Keratinocyte (primary cell): ENCODE measurements at regions not wholly inside any gene's neighbourhood (a gene's known extent, or its start where the extent isn't known, plus 50 kb on each side); places are given as distances from the start of the nearest gene placed in this dataset.

ENCODE experiments used
- DNase-seq: peaks from one replicate; pipeline ENCODE4 v3.0.0-alpha.2; 2011; ENCODE audit warnings: low read depth, missing footprints, low spot score
- FAIRE-seq: peaks from 2 replicates; lab custom pipeline; 2011; peaks lifted over from hg19 to GRCh38; lab: Jason Lieb, UNC
- H2AFZ ChIP-seq: 2 replicates; pipeline ENCODE4 v1.6.0; 2012; ENCODE audit warnings: low read length, control low read depth, inconsistent platforms; ENCODE audit not compliant: control insufficient read depth
- H3K27ac ChIP-seq: 2 replicates; pipeline ENCODE4 v1.5.1; 2011; ENCODE audit warnings: low read length; ENCODE audit not compliant: control insufficient read depth, insufficient read depth
- H3K27me3 ChIP-seq: 3 replicates; pipeline ENCODE4 v1.6.0; 2011; ENCODE audit warnings: low read length; ENCODE audit not compliant: control insufficient read depth, insufficient read depth; ENCODE audit errors: extremely low read depth
- H3K36me3 ChIP-seq, 2 experiments: 2 replicates in 1 of 2; 3 replicates in 1 of 2; pipeline ENCODE4 v1.5.1; 2011; ENCODE audit warnings: low read length in 2 of 2, mild to moderate bottlenecking in 1 of 2; ENCODE audit not compliant: control insufficient read depth in 2 of 2, insufficient read depth in 2 of 2; ENCODE audit errors: extremely low read depth in 1 of 2
- H3K4me1 ChIP-seq: 3 replicates; pipeline ENCODE4 v1.5.1; 2011; ENCODE audit warnings: low read length; ENCODE audit not compliant: control insufficient read depth, insufficient read depth; ENCODE audit errors: extremely low read depth
- H3K4me2 ChIP-seq: 3 replicates; pipeline ENCODE4 v1.6.0; 2011; ENCODE audit warnings: low read depth, low read length; ENCODE audit not compliant: control insufficient read depth, insufficient read depth; ENCODE audit errors: extremely low read depth
- H3K4me3 ChIP-seq, 3 experiments: fragments of 200-600 bp in 1 of 3; sonication (generic) in 1 of 3; 2 replicates in 2 of 3; 3 replicates in 1 of 3; pipeline ENCODE4 v1.5.1; 2011 to 2016; ENCODE audit warnings: low read length in 3 of 3, mild to moderate bottlenecking in 3 of 3, control low read depth in 2 of 3, inconsistent platforms in 1 of 3, low read depth in 1 of 3, mixed read lengths in 1 of 3, mixed run types in 1 of 3, moderate library complexity in 1 of 3; ENCODE audit not compliant: control insufficient read depth in 2 of 3, insufficient read depth in 2 of 3; ENCODE audit errors: extremely low read depth in 1 of 3
- H3K79me2 ChIP-seq: 2 replicates; pipeline ENCODE4 v1.6.0; 2012; ENCODE audit warnings: low read length; ENCODE audit not compliant: control insufficient read depth, insufficient read depth
- H3K9ac ChIP-seq: 3 replicates; pipeline ENCODE4 v1.6.0; 2011; ENCODE audit warnings: low read length; ENCODE audit not compliant: control insufficient read depth, insufficient read depth; ENCODE audit errors: extremely low read depth
- H3K9me1 ChIP-seq: 3 replicates; pipeline ENCODE4 v1.6.0; 2011; ENCODE audit warnings: low read length; ENCODE audit not compliant: control insufficient read depth, insufficient read depth; ENCODE audit errors: extremely low read depth
- H3K9me3 ChIP-seq: 2 replicates; pipeline ENCODE4 v1.5.1; 2012; ENCODE audit warnings: low read depth, low read length; ENCODE audit not compliant: control insufficient read depth
- H4K20me1 ChIP-seq: 3 replicates; pipeline ENCODE4 v1.6.0; 2011; ENCODE audit warnings: low read length; ENCODE audit not compliant: control insufficient read depth, insufficient read depth; ENCODE audit errors: extremely low read depth
- CTCF ChIP-seq, 3 experiments: IDR thresholded peaks in 1 of 3; conservative IDR thresholded peaks in 1 of 3; optimal IDR thresholded peaks in 1 of 3; 2 replicates in 2 of 3; 3 replicates in 1 of 3; pipeline versions ENCODE3 to v1.5.1; 2011; ENCODE audit warnings: low read length in 3 of 3, mild to moderate bottlenecking in 3 of 3, moderate library complexity in 2 of 3, control low read depth in 1 of 3, inconsistent platforms in 1 of 3; ENCODE audit not compliant: insufficient read depth in 2 of 3; ENCODE audit errors: extremely low read depth in 1 of 3
- EZH2 ChIP-seq: IDR thresholded peaks from one replicate; pipeline ENCODE4 v1.6.1; 2012; ENCODE audit warnings: inconsistent platforms, mild to moderate bottlenecking, low read length, moderate library complexity
- dilution Hi-C: fragments of 300-500 bp; cut with MboI; formaldehyde crosslinking; loops from one replicate; pipeline ENCODE4 v1.7.0; 2020; ENCODE audit warnings: low sequenced_read_pairs; ENCODE audit not compliant: extremely low pct_ligation_motif_present

GRCh38 chr4:177989503-177990201 is 547.4 kb upstream of the AGA start:
- no peak for DNase-seq
- Histone ChIP-seq H3K4me3 (no peak overlapping the region), H4K20me1 (no peaks in the 10 kb centered on the region), H3K9ac (no peak overlapping the region), H3K27ac (no peak overlapping the region), H3K4me2 (no peak overlapping the region), H3K9me1 (no peaks in the 10 kb centered on the region), H3K27me3 (no peaks in the 10 kb centered on the region), H3K79me2 (no peaks in the 10 kb centered on the region), H2AFZ (no peak overlapping the region), H3K4me1 (no peaks in the 10 kb centered on the region), H3K9me3 (no peaks in the 10 kb centered on the region), H3K36me3 (no peaks in the 10 kb centered on the region)
- FAIRE-seq, result no peak
- dilution Hi-C loops, result no loop called here
- TF ChIP-seq CTCF (optimal IDR thresholded peaks at IDR 0.05 in 1 of 3, IDR thresholded peaks at IDR 0.05 in 1 of 3, conservative IDR thresholded peaks at IDR 0.05 in 1 of 3; ENCODE audit: extremely low read depth in 1 of 3, insufficient read depth in 2 of 3, low read length in 3 of 3) (no peak), EZH2 (no peak)

- Histone ChIP-seq H3K9me1 (no peaks in the 10 kb centered on the region), H3K36me3 (no peaks in the 10 kb centered on the region), H3K4me1 (no peaks in the 10 kb centered on the region), H3K27ac (no peak overlapping the region), H3K4me3 (no peak overlapping the region), H3K27me3 (no peaks in the 10 kb centered on the region), H3K79me2 (no peaks in the 10 kb centered on the region), H3K4me2 (no peak overlapping the region), H2AFZ (no peak overlapping the region), H3K9ac (no peak overlapping the region), H4K20me1 (no peaks in the 10 kb centered on the region), H3K9me3 (no peaks in the 10 kb centered on the region)
- FAIRE-seq (no peak), DNase-seq (no peak)
- dilution Hi-C loops, result no loop called here
- TF ChIP-seq EZH2 (no peak), CTCF (optimal IDR thresholded peaks at IDR 0.05 in 1 of 3, IDR thresholded peaks at IDR 0.05 in 1 of 3, conservative IDR thresholded peaks at IDR 0.05 in 1 of 3; ENCODE audit: extremely low read depth in 1 of 3, insufficient read depth in 2 of 3, low read length in 3 of 3) (no peak)
Measured at GRCh38 chr4:178003098-178003657, 560.9 kb upstream of the AGA start.
